Panc1 (cell line): ENCODE measurements at regions not wholly inside any gene's neighbourhood (a gene's known extent, or its start where the extent isn't known, plus 50 kb on each side); places are given as distances from the start of the nearest gene placed in this dataset.
"Not testable (repeated sequence)": the region's sequence is repeated elsewhere in the genome, so short reads cannot be mapped to it uniquely, and the experiment has no call there.

Source experiments
- POLR2AphosphoS5 ChIP-seq: IDR thresholded peaks from 2 replicates; pipeline ENCODE4 v1.6.1; 2012; ENCODE audit warnings: mild to moderate bottlenecking, low read depth, low read length, moderate library complexity
- SIN3A ChIP-seq: IDR thresholded peaks from 2 replicates; pipeline ENCODE4 v1.6.1; 2012; ENCODE audit warnings: low read depth, mild to moderate bottlenecking, low read length, moderate library complexity, borderline replicate concordance; ENCODE audit not compliant: insufficient read depth
- TCF7L2 ChIP-seq: IDR thresholded peaks from 2 replicates; pipeline ENCODE4 v1.6.1; 2011; ENCODE audit warnings: mild to moderate bottlenecking, low read depth, low read length, inconsistent platforms
- TF ChIP-seq, protein P1 (sequence below): fragments of 450-650 bp; IDR thresholded peaks from 2 replicates; pipeline ENCODE4 v1.5.1; 2017; ENCODE audit warnings: mild to moderate bottlenecking
- TF ChIP-seq, protein P2 (sequence below), 2 experiments: IDR thresholded peaks; 2 replicates each; pipeline ENCODE4 v1.6.1; 2011 to 2012; ENCODE audit warnings: low read depth in 2 of 2, control low read depth in 1 of 2, low read length in 1 of 2, mild to moderate bottlenecking in 1 of 2, moderate library complexity in 1 of 2; ENCODE audit not compliant: insufficient read depth in 1 of 2

DNA sequence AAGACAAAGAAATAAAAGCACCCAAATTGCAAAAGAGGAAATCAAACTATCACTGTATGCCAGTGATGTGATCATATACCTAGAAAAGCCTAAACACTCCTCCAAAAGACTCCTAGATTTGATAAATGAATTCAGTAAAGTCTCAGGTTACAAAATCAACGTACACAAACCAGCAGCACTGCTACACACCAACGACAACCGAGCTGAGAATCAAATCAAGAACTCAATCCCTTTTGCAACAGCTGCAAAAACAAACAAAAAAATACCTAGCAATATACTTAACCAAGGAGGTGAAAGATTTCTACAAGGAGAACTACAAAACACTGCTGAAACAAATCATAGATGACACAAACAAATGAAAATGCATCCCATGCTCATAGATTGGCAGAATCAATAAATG, 92.1 kb upstream of the PALMD start:
- TF ChIP-seq, protein P1, sequence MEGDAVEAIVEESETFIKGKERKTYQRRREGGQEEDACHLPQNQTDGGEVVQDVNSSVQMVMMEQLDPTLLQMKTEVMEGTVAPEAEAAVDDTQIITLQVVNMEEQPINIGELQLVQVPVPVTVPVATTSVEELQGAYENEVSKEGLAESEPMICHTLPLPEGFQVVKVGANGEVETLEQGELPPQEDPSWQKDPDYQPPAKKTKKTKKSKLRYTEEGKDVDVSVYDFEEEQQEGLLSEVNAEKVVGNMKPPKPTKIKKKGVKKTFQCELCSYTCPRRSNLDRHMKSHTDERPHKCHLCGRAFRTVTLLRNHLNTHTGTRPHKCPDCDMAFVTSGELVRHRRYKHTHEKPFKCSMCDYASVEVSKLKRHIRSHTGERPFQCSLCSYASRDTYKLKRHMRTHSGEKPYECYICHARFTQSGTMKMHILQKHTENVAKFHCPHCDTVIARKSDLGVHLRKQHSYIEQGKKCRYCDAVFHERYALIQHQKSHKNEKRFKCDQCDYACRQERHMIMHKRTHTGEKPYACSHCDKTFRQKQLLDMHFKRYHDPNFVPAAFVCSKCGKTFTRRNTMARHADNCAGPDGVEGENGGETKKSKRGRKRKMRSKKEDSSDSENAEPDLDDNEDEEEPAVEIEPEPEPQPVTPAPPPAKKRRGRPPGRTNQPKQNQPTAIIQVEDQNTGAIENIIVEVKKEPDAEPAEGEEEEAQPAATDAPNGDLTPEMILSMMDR = not testable (repeated sequence)
- not testable (repeated sequence) for TF ChIP-seq SIN3A, TCF7L2, POLR2AphosphoS5
- TF ChIP-seq, protein P2, sequence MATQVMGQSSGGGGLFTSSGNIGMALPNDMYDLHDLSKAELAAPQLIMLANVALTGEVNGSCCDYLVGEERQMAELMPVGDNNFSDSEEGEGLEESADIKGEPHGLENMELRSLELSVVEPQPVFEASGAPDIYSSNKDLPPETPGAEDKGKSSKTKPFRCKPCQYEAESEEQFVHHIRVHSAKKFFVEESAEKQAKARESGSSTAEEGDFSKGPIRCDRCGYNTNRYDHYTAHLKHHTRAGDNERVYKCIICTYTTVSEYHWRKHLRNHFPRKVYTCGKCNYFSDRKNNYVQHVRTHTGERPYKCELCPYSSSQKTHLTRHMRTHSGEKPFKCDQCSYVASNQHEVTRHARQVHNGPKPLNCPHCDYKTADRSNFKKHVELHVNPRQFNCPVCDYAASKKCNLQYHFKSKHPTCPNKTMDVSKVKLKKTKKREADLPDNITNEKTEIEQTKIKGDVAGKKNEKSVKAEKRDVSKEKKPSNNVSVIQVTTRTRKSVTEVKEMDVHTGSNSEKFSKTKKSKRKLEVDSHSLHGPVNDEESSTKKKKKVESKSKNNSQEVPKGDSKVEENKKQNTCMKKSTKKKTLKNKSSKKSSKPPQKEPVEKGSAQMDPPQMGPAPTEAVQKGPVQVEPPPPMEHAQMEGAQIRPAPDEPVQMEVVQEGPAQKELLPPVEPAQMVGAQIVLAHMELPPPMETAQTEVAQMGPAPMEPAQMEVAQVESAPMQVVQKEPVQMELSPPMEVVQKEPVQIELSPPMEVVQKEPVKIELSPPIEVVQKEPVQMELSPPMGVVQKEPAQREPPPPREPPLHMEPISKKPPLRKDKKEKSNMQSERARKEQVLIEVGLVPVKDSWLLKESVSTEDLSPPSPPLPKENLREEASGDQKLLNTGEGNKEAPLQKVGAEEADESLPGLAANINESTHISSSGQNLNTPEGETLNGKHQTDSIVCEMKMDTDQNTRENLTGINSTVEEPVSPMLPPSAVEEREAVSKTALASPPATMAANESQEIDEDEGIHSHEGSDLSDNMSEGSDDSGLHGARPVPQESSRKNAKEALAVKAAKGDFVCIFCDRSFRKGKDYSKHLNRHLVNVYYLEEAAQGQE (IDR thresholded peaks at IDR 0.05; ENCODE audit: insufficient read depth in 1 of 2, low read depth in 2 of 2, low read length in 1 of 2) = not testable (repeated sequence)
